ENCODE measurements at regions not wholly inside any gene's neighbourhood (a gene's known extent, or its start where the extent isn't known, plus 50 kb on each side); places are given as distances from the start of the nearest gene placed in this dataset.

- TF ChIP-seq GATA3 (IDR thresholded peaks at IDR 0.05; ENCODE audit: low read depth, low read length) (no peak), GATA2 (IDR thresholded peaks at IDR 0.05; ENCODE audit: low read depth, low read length) (no peak)
These were observed 642.2 kb downstream of the PTPRU start for GRCh38 chr1:29878501-29878900.

DNA sequence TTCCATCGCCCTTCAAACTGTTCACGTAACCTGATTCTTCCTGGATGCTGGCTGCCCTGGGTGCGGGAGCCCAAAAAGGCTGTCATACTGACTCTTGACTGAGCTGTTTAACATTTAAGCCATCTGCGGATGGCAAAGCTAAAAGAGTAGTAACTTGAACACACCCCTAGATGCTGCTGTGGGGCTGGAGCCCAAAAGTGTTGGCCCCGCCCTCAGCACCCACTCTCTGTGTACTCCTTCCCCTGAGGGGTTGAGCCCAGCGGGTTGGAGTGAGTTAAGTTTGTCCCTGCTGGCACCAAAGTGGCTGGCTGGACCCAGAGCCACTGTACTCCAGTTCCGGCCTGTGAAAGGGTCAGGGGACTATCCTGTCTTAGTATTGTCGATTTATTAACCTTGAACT is 640.6 kb downstream of the PTPRU start:
- TF ChIP-seq GATA2 (IDR thresholded peaks at IDR 0.05; ENCODE audit: low read depth, low read length) (no peak), GATA3 (IDR thresholded peaks at IDR 0.05; ENCODE audit: low read depth, low read length) (no peak)

DNA sequence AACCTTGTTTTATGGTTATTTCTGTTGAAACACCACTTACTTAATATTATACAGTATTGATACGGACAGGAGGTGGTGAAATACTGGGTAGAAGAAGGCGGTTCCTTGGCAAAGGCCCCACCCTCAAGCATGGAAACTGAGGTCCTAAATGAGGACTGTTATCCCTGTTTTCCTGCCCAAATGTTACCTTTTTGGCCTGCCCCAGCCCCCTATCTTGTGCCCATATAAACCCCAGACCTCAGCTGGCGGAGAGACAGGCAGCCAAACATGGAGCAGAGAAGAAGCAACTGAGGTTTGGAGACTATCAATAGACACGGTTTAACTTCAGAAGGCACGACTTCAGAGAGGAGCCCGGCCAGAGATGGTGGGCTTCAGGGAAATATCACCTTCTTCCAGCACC is 640.1 kb downstream of the PTPRU start:
- TF ChIP-seq GATA2 (IDR thresholded peaks at IDR 0.05; ENCODE audit: low read depth, low read length), result no peak
- no peak for TF ChIP-seq GATA3 (IDR thresholded peaks at IDR 0.05; ENCODE audit: low read depth, low read length)

DNA sequence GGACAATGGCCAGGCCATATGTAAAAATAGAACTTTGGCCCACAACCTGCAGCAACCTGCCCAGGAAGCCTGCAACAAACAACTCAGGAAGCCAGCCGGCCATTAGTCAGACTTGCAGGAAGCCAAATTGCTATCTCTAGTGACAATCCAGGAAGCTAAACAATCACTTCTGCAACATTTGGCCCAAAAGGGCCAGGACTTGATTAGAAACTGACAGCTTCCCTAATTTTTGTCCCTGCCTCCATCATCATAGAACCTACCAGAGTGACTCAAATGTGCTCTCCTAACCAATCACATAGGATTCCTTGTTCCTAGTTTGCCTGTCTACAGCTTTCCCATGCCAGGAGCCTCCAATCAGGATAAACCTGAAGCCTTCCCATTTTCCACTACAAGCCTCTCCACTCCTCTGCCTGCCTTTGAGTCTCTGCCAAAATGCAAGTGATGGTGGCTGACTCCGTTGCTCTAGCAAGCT is 639.3 kb downstream of the PTPRU start:
- no peak for TF ChIP-seq GATA3 (IDR thresholded peaks at IDR 0.05; ENCODE audit: low read depth, low read length)
- no peak for TF ChIP-seq GATA2 (IDR thresholded peaks at IDR 0.05; ENCODE audit: low read depth, low read length)

DNA sequence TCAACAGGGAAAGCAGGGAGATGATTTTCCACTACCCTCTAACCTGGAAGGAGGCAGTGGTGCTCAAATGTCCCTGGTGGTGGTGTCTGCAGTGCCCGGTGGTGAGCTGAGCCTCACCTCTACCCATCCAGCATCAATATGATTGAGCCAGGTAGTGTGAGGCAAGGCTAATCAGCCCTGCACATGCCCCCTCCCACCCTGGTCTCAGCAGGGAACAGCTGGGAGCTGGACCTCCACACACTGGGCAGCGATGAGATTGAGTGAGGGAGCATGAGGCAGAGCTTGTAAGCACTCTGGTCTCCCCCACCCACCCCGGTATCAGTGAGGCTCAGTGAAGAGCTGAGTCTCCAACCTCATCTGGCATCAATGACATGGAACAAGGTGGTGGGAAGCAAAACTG is 634.3 kb downstream of the PTPRU start:
- no peak for TF ChIP-seq GATA3 (IDR thresholded peaks at IDR 0.05; ENCODE audit: low read depth, low read length)
- TF ChIP-seq GATA2 (IDR thresholded peaks at IDR 0.05; ENCODE audit: low read depth, low read length), result no peak

GRCh38 chr1:29869802-29870201 is 633.5 kb downstream of the PTPRU start:
- TF ChIP-seq GATA2 (IDR thresholded peaks at IDR 0.05; ENCODE audit: low read depth, low read length) (no peak), GATA3 (IDR thresholded peaks at IDR 0.05; ENCODE audit: low read depth, low read length) (no peak)

DNA sequence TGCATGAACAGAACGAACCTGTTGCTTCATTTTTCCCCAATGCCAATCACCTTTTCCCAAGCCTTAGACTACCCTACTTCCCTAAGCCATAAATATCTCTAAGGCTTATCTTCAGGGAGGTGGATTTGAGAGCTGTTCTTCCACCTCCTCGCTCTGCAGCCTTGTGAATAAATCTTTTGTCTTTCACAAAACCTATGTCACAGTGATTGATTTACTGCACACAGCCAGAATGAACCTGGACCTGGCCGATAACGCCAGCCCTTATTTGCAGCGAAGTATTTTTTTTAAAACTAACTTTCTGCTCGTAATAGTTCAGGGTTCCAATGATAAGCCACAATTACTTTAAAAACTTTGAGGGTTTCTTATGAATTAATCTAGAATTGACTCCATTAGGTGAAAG is 632.6 kb downstream of the PTPRU start:
- TF ChIP-seq GATA2 (IDR thresholded peaks at IDR 0.05; ENCODE audit: low read depth, low read length), result no peak
- no peak for TF ChIP-seq GATA3 (IDR thresholded peaks at IDR 0.05; ENCODE audit: low read depth, low read length)

GRCh38 chr1:29868096-29868495 is 631.8 kb downstream of the PTPRU start:
- no peak for TF ChIP-seq GATA2 (IDR thresholded peaks at IDR 0.05; ENCODE audit: low read depth, low read length)
- TF ChIP-seq GATA3 (IDR thresholded peaks at IDR 0.05; ENCODE audit: low read depth, low read length), result no peak

DNA sequence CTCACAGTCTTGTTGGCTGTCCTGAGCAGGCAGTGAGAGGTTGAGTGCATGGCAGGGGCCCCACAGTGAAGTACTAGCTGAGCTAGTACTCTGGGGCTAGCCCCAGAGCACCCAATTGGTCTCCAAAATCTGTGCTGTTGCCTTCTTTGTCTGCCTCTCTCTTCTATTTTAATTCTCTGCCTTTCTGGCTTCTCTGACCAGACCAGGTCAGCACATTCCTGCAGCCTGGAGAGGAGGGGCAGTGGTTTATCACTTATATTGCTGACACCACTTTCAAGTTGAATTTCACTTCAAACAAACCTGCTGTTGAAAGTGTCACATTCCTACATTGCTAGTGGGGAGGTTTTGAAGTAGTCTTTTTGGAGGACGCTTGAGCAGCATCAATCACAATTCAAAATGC is 628.7 kb downstream of the PTPRU start:
- TF ChIP-seq GATA2 (IDR thresholded peaks at IDR 0.05; ENCODE audit: low read depth, low read length) (no peak), GATA3 (IDR thresholded peaks at IDR 0.05; ENCODE audit: low read depth, low read length) (no peak)

- TF ChIP-seq GATA3 (IDR thresholded peaks at IDR 0.05; ENCODE audit: low read depth, low read length), result no peak
- TF ChIP-seq GATA2 (IDR thresholded peaks at IDR 0.05; ENCODE audit: low read depth, low read length), result no peak
These were observed 628.2 kb downstream of the PTPRU start for GRCh38 chr1:29864431-29865022.

- TF ChIP-seq GATA2 (IDR thresholded peaks at IDR 0.05; ENCODE audit: low read depth, low read length) (no peak), GATA3 (IDR thresholded peaks at IDR 0.05; ENCODE audit: low read depth, low read length) (no peak)
These were observed 625.6 kb downstream of the PTPRU start for GRCh38 chr1:29861922-29862321.

- no peak for TF ChIP-seq GATA3 (IDR thresholded peaks at IDR 0.05; ENCODE audit: low read depth, low read length)
- no peak for TF ChIP-seq GATA2 (IDR thresholded peaks at IDR 0.05; ENCODE audit: low read depth, low read length)
These were observed 625.1 kb downstream of the PTPRU start for GRCh38 chr1:29861446-29861845.

GRCh38 chr1:29860681-29861080 is 624.4 kb downstream of the PTPRU start:
- TF ChIP-seq GATA3 (IDR thresholded peaks at IDR 0.05; ENCODE audit: low read depth, low read length), result no peak
- TF ChIP-seq GATA2 (IDR thresholded peaks at IDR 0.05; ENCODE audit: low read depth, low read length), result no peak

DNA sequence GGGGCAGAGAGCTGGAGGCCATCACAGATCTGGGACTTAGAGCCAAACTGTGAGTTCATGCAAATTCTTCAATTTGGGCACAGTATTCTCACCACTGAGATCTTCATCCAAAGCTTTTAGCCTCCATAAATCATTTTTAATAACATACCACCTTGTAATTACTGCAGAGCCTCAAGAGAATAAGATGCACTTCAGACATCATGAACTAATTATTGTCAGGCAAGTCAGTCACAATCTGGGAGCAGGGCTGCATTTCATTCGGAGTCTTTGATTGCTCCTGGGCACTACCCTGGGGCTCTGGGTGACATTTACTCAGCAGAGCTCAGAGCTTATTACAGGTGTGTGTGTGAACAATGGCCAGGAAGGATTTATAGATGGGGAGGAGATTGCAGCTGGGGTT is 623.7 kb downstream of the PTPRU start:
- TF ChIP-seq GATA3 (IDR thresholded peaks at IDR 0.05; ENCODE audit: low read depth, low read length), result no peak
- no peak for TF ChIP-seq GATA2 (IDR thresholded peaks at IDR 0.05; ENCODE audit: low read depth, low read length)

DNA sequence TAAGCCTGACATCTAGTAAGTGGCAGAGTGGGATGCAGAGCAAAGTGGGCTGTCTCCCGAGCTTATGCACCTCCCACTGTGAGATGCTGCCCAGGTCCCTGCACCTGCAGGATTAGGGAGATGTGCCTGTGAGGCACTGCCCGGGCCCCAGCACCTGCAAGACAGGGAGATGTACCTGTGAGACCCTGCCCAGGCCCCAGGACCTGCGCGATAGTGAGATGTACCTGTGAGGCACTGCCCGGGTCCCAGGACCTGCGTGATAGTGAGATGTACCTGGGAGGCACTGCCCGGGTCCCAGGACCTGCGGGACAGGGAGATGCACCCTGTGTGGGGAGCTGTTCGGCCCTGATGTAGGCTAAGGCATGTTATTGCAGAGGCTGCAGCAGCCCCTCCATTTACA is 622.8 kb downstream of the PTPRU start:
- no peak for TF ChIP-seq GATA3 (IDR thresholded peaks at IDR 0.05; ENCODE audit: low read depth, low read length)
- no peak for TF ChIP-seq GATA2 (IDR thresholded peaks at IDR 0.05; ENCODE audit: low read depth, low read length)

- TF ChIP-seq GATA3 (IDR thresholded peaks at IDR 0.05; ENCODE audit: low read depth, low read length) (no peak), GATA2 (IDR thresholded peaks at IDR 0.05; ENCODE audit: low read depth, low read length) (no peak)
These were observed 622.3 kb downstream of the PTPRU start for GRCh38 chr1:29858646-29859045.

Data from SH-SY5Y (cell line).